ENCODE measurements at regions not wholly inside any gene's neighbourhood (a gene's known extent, or its start where the extent isn't known, plus 50 kb on each side); places are given as distances from the start of the nearest gene placed in this dataset.

GRCh38 chr3:64909011-64909410 lies 221.2 kb upstream of the ADAMTS9 start:
- Histone ChIP-seq H3K4me3 (replicated peaks; ENCODE audit: insufficient read depth, low read length) (no peak overlapping the region), H3K27me3 (ENCODE audit: insufficient read depth, poor library complexity, severe bottlenecking) (no peaks in the 10 kb centered on the region), H3K27ac (replicated peaks) (no peak overlapping the region)
- no peak for TF ChIP-seq SPI1 (IDR thresholded peaks at IDR 0.05; ENCODE audit: borderline replicate concordance, low read depth)
- DNase-seq (ENCODE audit: low read depth in 1 of 2, low spot score in 1 of 2): no peak

- Histone ChIP-seq H3K27ac (replicated peaks) (no peak overlapping the region), H3K4me3 (replicated peaks; ENCODE audit: insufficient read depth, low read length) (no peak overlapping the region), H3K27me3 (ENCODE audit: insufficient read depth, poor library complexity, severe bottlenecking) (no peaks in the 10 kb centered on the region)
- no peak for DNase-seq (ENCODE audit: low read depth in 1 of 2, low spot score in 1 of 2)
- TF ChIP-seq POLR2AphosphoS5 (IDR thresholded peaks at IDR 0.05; ENCODE audit: low read depth): no peak
- TF ChIP-seq SPI1 (IDR thresholded peaks at IDR 0.05; ENCODE audit: borderline replicate concordance, low read depth): no peak
- no peak for TF ChIP-seq REST (IDR thresholded peaks at IDR 0.05; ENCODE audit: insufficient replicate concordance, low read depth)
- no peak for TF ChIP-seq CTCF (IDR thresholded peaks at IDR 0.05; ENCODE audit: insufficient read depth, low read length)
- no peak for TF ChIP-seq GABPA (IDR thresholded peaks at IDR 0.05; ENCODE audit: low read depth)
Observed at GRCh38 chr3:64908251-64908685, 220.5 kb upstream of the ADAMTS9 start.

- DNase-seq (ENCODE audit: low read depth in 1 of 2, low spot score in 1 of 2): no peak
- H3K27me3 ChIP-seq (ENCODE audit: insufficient read depth, poor library complexity, severe bottlenecking): no peaks in the 10 kb centered on the region
- H3K4me3 ChIP-seq (replicated peaks; ENCODE audit: insufficient read depth, low read length): no peak overlapping the region
- TF ChIP-seq REST (IDR thresholded peaks at IDR 0.05; ENCODE audit: insufficient replicate concordance, low read depth) (no peak), CTCF (IDR thresholded peaks at IDR 0.05; ENCODE audit: insufficient read depth, low read length) (no peak), GABPA (IDR thresholded peaks at IDR 0.05; ENCODE audit: low read depth) (no peak), POLR2AphosphoS5 (IDR thresholded peaks at IDR 0.05; ENCODE audit: low read depth) (no peak), SPI1 (IDR thresholded peaks at IDR 0.05; ENCODE audit: borderline replicate concordance, low read depth) (no peak)
- no peak overlapping the region for H3K27ac ChIP-seq (replicated peaks)
Observed at GRCh38 chr3:64905906-64906410, 218.2 kb upstream of the ADAMTS9 start.

- Histone ChIP-seq H3K27ac (replicated peaks) (no peak overlapping the region), H3K4me3 (replicated peaks; ENCODE audit: insufficient read depth, low read length) (no peak overlapping the region), H3K27me3 (ENCODE audit: insufficient read depth, poor library complexity, severe bottlenecking) (no peaks in the 10 kb centered on the region)
- DNase-seq (ENCODE audit: low read depth in 1 of 2, low spot score in 1 of 2): no peak
- no peak for TF ChIP-seq CTCF (IDR thresholded peaks at IDR 0.05; ENCODE audit: insufficient read depth, low read length)
- TF ChIP-seq SPI1 (IDR thresholded peaks at IDR 0.05; ENCODE audit: borderline replicate concordance, low read depth): no peak
- TF ChIP-seq GABPA (IDR thresholded peaks at IDR 0.05; ENCODE audit: low read depth): no peak
- TF ChIP-seq REST (IDR thresholded peaks at IDR 0.05; ENCODE audit: insufficient replicate concordance, low read depth): no peak
- TF ChIP-seq POLR2AphosphoS5 (IDR thresholded peaks at IDR 0.05; ENCODE audit: low read depth): no peak
Observed at GRCh38 chr3:64903006-64903405, 215.2 kb upstream of the ADAMTS9 start.

Data from HL-60 (cell line).